H9 (cell line): ENCODE measurements at regions not wholly inside any gene's neighbourhood (a gene's known extent, or its start where the extent isn't known, plus 50 kb on each side); places are given as distances from the start of the nearest gene placed in this dataset.

Experiments
- DNase-seq: peaks from one replicate; pipeline ENCODE4 v3.0.0-alpha.2; 2017
- H2AFZ ChIP-seq: one replicate; pipeline ENCODE4 v1.6.1; 2013; ENCODE audit warnings: mild to moderate bottlenecking, low read length, control low read depth, moderate library complexity
- H2AK5ac ChIP-seq: 2 replicates; pipeline ENCODE4 v1.6.1; 2013; ENCODE audit warnings: low read length, control low read depth, mixed read lengths; ENCODE audit not compliant: insufficient read length
- H2BK120ac ChIP-seq: one replicate; pipeline ENCODE4 v1.6.1; 2013; ENCODE audit warnings: low read depth, mild to moderate bottlenecking, low read length, control low read depth, inconsistent platforms; ENCODE audit not compliant: poor library complexity, severe bottlenecking
- H2BK12ac ChIP-seq: 2 replicates; pipeline ENCODE4 v1.6.1; 2013; ENCODE audit warnings: low read length, control low read depth, mixed read lengths, low read depth; ENCODE audit not compliant: insufficient read length
- H2BK15ac ChIP-seq: 2 replicates; pipeline ENCODE4 v1.6.1; 2013; ENCODE audit warnings: low read depth, low read length, control low read depth
- H2BK20ac ChIP-seq: one replicate; pipeline ENCODE4 v1.6.1; 2013; ENCODE audit warnings: low read depth, mild to moderate bottlenecking, low read length, control low read depth, inconsistent platforms; ENCODE audit not compliant: poor library complexity, severe bottlenecking
- H2BK5ac ChIP-seq: 2 replicates; pipeline ENCODE4 v1.6.1; 2013; ENCODE audit warnings: low read length, control low read depth, mixed read lengths; ENCODE audit not compliant: insufficient read length
- H3K14ac ChIP-seq: 2 replicates; pipeline ENCODE4 v1.6.1; 2013; ENCODE audit warnings: low read length, control low read depth; ENCODE audit not compliant: insufficient read depth
- H3K18ac ChIP-seq: 2 replicates; pipeline ENCODE4 v1.6.1; 2013; ENCODE audit warnings: low read depth, mild to moderate bottlenecking, mixed read lengths, low read length, control low read depth; ENCODE audit not compliant: insufficient read length
- H3K23ac ChIP-seq: 2 replicates; pipeline ENCODE4 v1.6.1; 2013; ENCODE audit warnings: low read length, control low read depth, mixed read lengths, low read depth; ENCODE audit not compliant: insufficient read length
- H3K23me2 ChIP-seq: 2 replicates; pipeline ENCODE4 v1.6.1; 2013; ENCODE audit warnings: low read depth, mild to moderate bottlenecking, mixed read lengths, low read length, control low read depth; ENCODE audit not compliant: insufficient read length, poor library complexity, severe bottlenecking
- H3K27ac ChIP-seq: 2 replicates; pipeline ENCODE4 v1.5.1; 2013; ENCODE audit warnings: low read length, control low read depth, mixed read lengths, low read depth; ENCODE audit not compliant: insufficient read length
- H3K27me3 ChIP-seq: 2 replicates; pipeline ENCODE4 v1.6.1; 2013; ENCODE audit warnings: low read length, control low read depth, inconsistent platforms; ENCODE audit not compliant: insufficient read depth
- H3K4ac ChIP-seq: 2 replicates; pipeline ENCODE4 v1.6.1; 2013; ENCODE audit warnings: low read depth, mild to moderate bottlenecking, control low read depth, inconsistent platforms, low read length, moderate library complexity
- H3K4me1 ChIP-seq: 2 replicates; pipeline ENCODE4 v1.6.1; 2013; ENCODE audit warnings: low read length, control low read depth, inconsistent platforms; ENCODE audit not compliant: insufficient read depth
- H3K4me2 ChIP-seq: 2 replicates; pipeline ENCODE4 v1.6.1; 2013; ENCODE audit warnings: low read length, control low read depth, mixed read lengths; ENCODE audit not compliant: insufficient read length, insufficient read depth
- H3K56ac ChIP-seq: 2 replicates; pipeline ENCODE4 v1.6.1; 2013; ENCODE audit warnings: low read depth, mild to moderate bottlenecking, mixed read lengths, low read length, control low read depth; ENCODE audit not compliant: insufficient read length
- H3K79me1 ChIP-seq: 2 replicates; pipeline ENCODE4 v1.6.1; 2013; ENCODE audit warnings: low read depth, mild to moderate bottlenecking, moderate library complexity, low read length, control low read depth, inconsistent platforms; ENCODE audit not compliant: insufficient read depth, poor library complexity, severe bottlenecking
- H3K79me2 ChIP-seq: 2 replicates; pipeline ENCODE4 v1.6.1; 2013; ENCODE audit warnings: low read length, control low read depth, inconsistent platforms; ENCODE audit not compliant: insufficient read depth
- H3K9ac ChIP-seq: 2 replicates; pipeline ENCODE4 v1.6.1; 2013; ENCODE audit warnings: low read length, control low read depth, mixed read lengths; ENCODE audit not compliant: insufficient read length; ENCODE audit errors: extremely low read depth
- H3K9me3 ChIP-seq: one replicate; pipeline ENCODE4 v1.6.1; 2013; ENCODE audit warnings: low read depth, low read length, inconsistent platforms; ENCODE audit not compliant: control insufficient read depth
- H3T11ph ChIP-seq: one replicate; pipeline ENCODE4 v1.6.1; 2013; ENCODE audit warnings: mild to moderate bottlenecking, low read length, control low read depth, inconsistent platforms
- H4K20me1 ChIP-seq: one replicate; pipeline ENCODE4 v1.6.1; 2013; ENCODE audit not compliant: control insufficient read depth, insufficient read length, insufficient read depth
- H4K5ac ChIP-seq: 2 replicates; pipeline ENCODE4 v1.6.1; 2013; ENCODE audit warnings: low read depth, mild to moderate bottlenecking, mixed read lengths, low read length, control low read depth; ENCODE audit not compliant: insufficient read length
- H4K8ac ChIP-seq: replicated peaks from 2 replicates; pipeline ENCODE4 v1.6.1; 2013; ENCODE audit warnings: low read length, control low read depth, mixed read lengths, low read depth; ENCODE audit not compliant: insufficient read length
- H4K91ac ChIP-seq: 2 replicates; pipeline ENCODE4 v1.6.1; 2013; ENCODE audit warnings: low read depth, mild to moderate bottlenecking, moderate library complexity, mixed read lengths, low read length, control low read depth; ENCODE audit not compliant: insufficient read length
- H3K27ac Mint-ChIP-seq, 3 experiments: 2 replicates in 2 of 3; 3 replicates in 1 of 3; pipeline ENCODE4 v1.8.0; 2020 to 2021; ENCODE audit warnings: mixed read lengths in 3 of 3, mild to moderate bottlenecking in 1 of 3, moderate library complexity in 1 of 3
- H3K27me3 Mint-ChIP-seq: 2 replicates; pipeline ENCODE4 v1.8.0; 2021; ENCODE audit warnings: low read depth, mild to moderate bottlenecking, moderate library complexity, mixed read lengths
- H3K36me3 Mint-ChIP-seq, 3 experiments: 2 replicates in 2 of 3; 3 replicates in 1 of 3; pipeline ENCODE4 v1.8.0; 2020 to 2021; ENCODE audit warnings: low read depth in 3 of 3, mixed read lengths in 3 of 3; ENCODE audit not compliant: insufficient read depth in 1 of 3
- H3K4me1 Mint-ChIP-seq, 2 experiments: 2 replicates each; pipeline ENCODE4 v1.8.0; 2020; ENCODE audit warnings: mixed read lengths in 2 of 2
- H3K4me3 Mint-ChIP-seq, 2 experiments: 2 replicates in 1 of 2; 3 replicates in 1 of 2; pipeline ENCODE4 v1.8.0; 2020 to 2021; ENCODE audit warnings: mild to moderate bottlenecking in 2 of 2, mixed read lengths in 2 of 2, moderate library complexity in 1 of 2
- H3K9me3 Mint-ChIP-seq, 2 experiments: 2 replicates in 1 of 2; 3 replicates in 1 of 2; pipeline ENCODE4 v1.8.0; 2020; ENCODE audit warnings: mild to moderate bottlenecking in 2 of 2, mixed read lengths in 2 of 2, moderate library complexity in 1 of 2
- CTCF ChIP-seq: fragments of 200-600 bp; sonication (generic); conservative IDR thresholded peaks from 3 replicates; pipeline ENCODE4 v1.8.0; 2021; ENCODE audit warnings: antibody characterized with exemption, mild to moderate bottlenecking
- WGBS: extraction: QIAGEN DNeasy Blood & Tissue Kit; methylation state at CpG from one replicate; pipeline ENCODE4 v1.1.7; 2013; ENCODE audit warnings: missing lambda C conversion rate, low lambda C conversion rate, mixed read lengths; ENCODE audit not compliant: insufficient read length; ENCODE audit errors: extremely low coverage; 5-methylcytosine and 5-hydroxymethylcytosine counted together

GRCh38 chr1:82337635-82338034 is 536.9 kb downstream of the ADGRL2 start:
- H3K14ac ChIP-seq: no peak overlapping the region
- TF ChIP-seq CTCF: no peak
- Mint-ChIP-seq H3K27me3 (no peaks in the 10 kb centered on the region), H3K4me1 (peaks cover 2 to 8% of the 10 kb centered on the region in 2 experiments), H3K9me3 (no peaks in the 10 kb centered on the region), H3K4me3 (no peak overlapping the region), H3K27ac (no peak overlapping the region), H3K36me3 (no peaks in the 10 kb centered on the region; a peak in 1 of 7 replicates)
- H3K4ac ChIP-seq: no peak overlapping the region
- H3K79me2 ChIP-seq: no peaks in the 10 kb centered on the region
- no peak overlapping the region for H2BK5ac ChIP-seq
- H2BK15ac ChIP-seq: no peak overlapping the region
- H3K56ac ChIP-seq: no peak overlapping the region
- no peak overlapping the region for H2AK5ac ChIP-seq
- H2BK12ac ChIP-seq: no peak overlapping the region
- H3K9ac ChIP-seq: no peak overlapping the region
- H3K27ac ChIP-seq: no peak overlapping the region
- H3K23ac ChIP-seq: no peak overlapping the region
- DNase-seq: no peak
- H2BK20ac ChIP-seq: no peak overlapping the region
- H4K8ac ChIP-seq: no peak overlapping the region
- no peak overlapping the region for H4K5ac ChIP-seq
- H2AFZ ChIP-seq: no peak overlapping the region
- H3K79me1 ChIP-seq: no peaks in the 10 kb centered on the region
- H4K20me1 ChIP-seq: no peaks in the 10 kb centered on the region
- no peaks in the 10 kb centered on the region for H3K27me3 ChIP-seq
- H4K91ac ChIP-seq: no peak overlapping the region
- H3K4me1 ChIP-seq: no peaks in the 10 kb centered on the region
- H3T11ph ChIP-seq: no peak overlapping the region
- H3K9me3 ChIP-seq: no peaks in the 10 kb centered on the region
- no CpG with 5 or more reads among the region's 1 CpG for WGBS
- H3K18ac ChIP-seq: no peak overlapping the region
- no peak overlapping the region for H3K4me2 ChIP-seq
- no peaks in the 10 kb centered on the region for H3K23me2 ChIP-seq
- H2BK120ac ChIP-seq: no peak overlapping the region
